Lung (tissue), 11 donors: ENCODE measurements at regions not wholly inside any gene's neighbourhood (a gene's known extent, or its start where the extent isn't known, plus 50 kb on each side); places are given as distances from the start of the nearest gene placed in this dataset.

Experiments
- ATAC-seq: fragments of 200-7000 bp; cut with Tn5 transposase; one replicate; pipeline ENCODE4 v1.9.1; 2020; ENCODE audit warnings: moderate number of reproducible peaks; ENCODE audit not compliant: insufficient read depth, low FRiP score
- DNase-seq, 3 donors: peaks; one replicate each; pipeline ENCODE4 v3.0.0-alpha.2; 2013 to 2017
- H3K27ac ChIP-seq, 2 donors: one replicate each; pipeline ENCODE4 v1.5.1; 2013; ENCODE audit warnings: mild to moderate bottlenecking in 2 of 2, moderate library complexity in 2 of 2, control low read depth in 1 of 2, inconsistent platforms in 1 of 2, low read depth in 1 of 2, low read length in 1 of 2
- H3K27me3 ChIP-seq, 3 donors: one replicate each; pipeline ENCODE4 v1.5.1; 2013; ENCODE audit warnings: low read length in 2 of 3; ENCODE audit not compliant: control insufficient read depth in 3 of 3, insufficient read depth in 3 of 3
- H3K36me3 ChIP-seq, 4 donors: one replicate each; pipeline ENCODE4 v1.5.1; 2013; ENCODE audit warnings: low read length in 4 of 4, mild to moderate bottlenecking in 1 of 4, moderate library complexity in 1 of 4; ENCODE audit not compliant: control insufficient read depth in 4 of 4, insufficient read depth in 4 of 4
- H3K4me1 ChIP-seq, 5 donors: one replicate each; pipeline ENCODE4 v1.5.1; 2013; ENCODE audit warnings: low read length in 5 of 5, mild to moderate bottlenecking in 2 of 5, moderate library complexity in 1 of 5; ENCODE audit not compliant: control insufficient read depth in 5 of 5, insufficient read depth in 5 of 5
- H3K4me3 ChIP-seq: one replicate; pipeline ENCODE4 v1.5.1; 2013; ENCODE audit warnings: mild to moderate bottlenecking, control low read depth, moderate library complexity
- H3K9ac ChIP-seq, 2 donors: one replicate each; pipeline ENCODE4 v1.5.1; 2013; ENCODE audit warnings: low read length in 2 of 2, control low read depth in 1 of 2; ENCODE audit not compliant: insufficient read depth in 1 of 2
- H3K9me3 ChIP-seq, 4 donors: one replicate each; pipeline ENCODE4 v1.5.1; 2013; ENCODE audit warnings: low read length in 3 of 4, mild to moderate bottlenecking in 1 of 4, moderate library complexity in 1 of 4; ENCODE audit not compliant: control insufficient read depth in 4 of 4, insufficient read depth in 3 of 4
- WGBS, 2 donors: extraction: QIAGEN DNeasy Blood & Tissue Kit; methylation state at CpG; one replicate each; pipeline ENCODE4 v1.1.7; 2013; 5-methylcytosine and 5-hydroxymethylcytosine counted together
- TF ChIP-seq, protein P1 (sequence below): IDR thresholded peaks from 2 replicates; pipeline ENCODE4 v1.5.1; 2012; ENCODE audit warnings: mild to moderate bottlenecking; ENCODE audit errors: control extremely low read depth, extremely low read depth
- donor health status: control.
- donor health status: control.
- donor health status: Bipolar disorder and iron deficiency.
- donor health status: healthy.
- donor health status: DM: yes; HTN: yes; CAD: no.

DNA sequence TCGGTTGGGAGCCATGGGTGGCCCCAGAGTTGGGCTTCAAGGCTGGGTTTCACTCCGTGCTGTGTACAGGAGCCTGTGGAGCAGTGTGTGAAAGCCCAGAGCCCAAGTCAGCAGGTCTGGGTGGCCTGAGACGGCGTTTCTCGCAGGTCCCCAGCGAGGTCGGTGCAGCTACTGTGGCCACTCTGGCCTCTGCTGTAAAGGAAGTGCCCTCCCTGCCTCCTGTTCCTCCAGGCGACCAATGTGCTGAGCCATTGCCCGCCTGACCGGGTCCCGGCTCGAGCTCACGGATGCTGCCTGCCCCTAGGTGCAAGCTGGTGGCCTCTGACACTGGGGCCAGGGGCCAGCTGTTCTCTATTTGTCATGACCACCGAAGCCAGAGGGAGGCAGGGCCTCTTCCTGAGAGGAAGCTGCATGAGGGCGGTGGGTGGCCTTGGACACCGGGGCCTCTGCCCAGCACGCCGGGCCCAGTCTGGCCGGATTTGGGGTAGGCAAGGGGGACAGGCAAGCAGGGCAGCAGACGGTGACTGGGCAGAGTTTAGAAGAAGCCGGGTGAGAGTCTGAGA lies 170.9 kb downstream of the IRF8 start:
- peaks cover 0 to 3% (median 0%) of the 10 kb centered on the region in 3 donors for H3K27me3 ChIP-seq
- peak overlapping the region in 1 of 2 donors; percentile 71 for H3K27ac ChIP-seq
- no peaks in the 10 kb centered on the region for H3K36me3 ChIP-seq
- 50 to 51% methylated on average over 20 to 21 of the region's 21 CpGs for WGBS, 2 donors
- H3K9me3 ChIP-seq: no peaks in the 10 kb centered on the region
- TF ChIP-seq, protein P1, sequence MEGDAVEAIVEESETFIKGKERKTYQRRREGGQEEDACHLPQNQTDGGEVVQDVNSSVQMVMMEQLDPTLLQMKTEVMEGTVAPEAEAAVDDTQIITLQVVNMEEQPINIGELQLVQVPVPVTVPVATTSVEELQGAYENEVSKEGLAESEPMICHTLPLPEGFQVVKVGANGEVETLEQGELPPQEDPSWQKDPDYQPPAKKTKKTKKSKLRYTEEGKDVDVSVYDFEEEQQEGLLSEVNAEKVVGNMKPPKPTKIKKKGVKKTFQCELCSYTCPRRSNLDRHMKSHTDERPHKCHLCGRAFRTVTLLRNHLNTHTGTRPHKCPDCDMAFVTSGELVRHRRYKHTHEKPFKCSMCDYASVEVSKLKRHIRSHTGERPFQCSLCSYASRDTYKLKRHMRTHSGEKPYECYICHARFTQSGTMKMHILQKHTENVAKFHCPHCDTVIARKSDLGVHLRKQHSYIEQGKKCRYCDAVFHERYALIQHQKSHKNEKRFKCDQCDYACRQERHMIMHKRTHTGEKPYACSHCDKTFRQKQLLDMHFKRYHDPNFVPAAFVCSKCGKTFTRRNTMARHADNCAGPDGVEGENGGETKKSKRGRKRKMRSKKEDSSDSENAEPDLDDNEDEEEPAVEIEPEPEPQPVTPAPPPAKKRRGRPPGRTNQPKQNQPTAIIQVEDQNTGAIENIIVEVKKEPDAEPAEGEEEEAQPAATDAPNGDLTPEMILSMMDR: no peak
- no peak overlapping the region for H3K4me3 ChIP-seq
- H3K4me1 ChIP-seq: peaks cover 0 to 25% (median 9%) of the 10 kb centered on the region in 5 donors
- no peak overlapping the region for H3K9ac ChIP-seq
- ATAC-seq (no peak), DNase-seq (peak in 1 of 3 donors; percentile 28)

DNA sequence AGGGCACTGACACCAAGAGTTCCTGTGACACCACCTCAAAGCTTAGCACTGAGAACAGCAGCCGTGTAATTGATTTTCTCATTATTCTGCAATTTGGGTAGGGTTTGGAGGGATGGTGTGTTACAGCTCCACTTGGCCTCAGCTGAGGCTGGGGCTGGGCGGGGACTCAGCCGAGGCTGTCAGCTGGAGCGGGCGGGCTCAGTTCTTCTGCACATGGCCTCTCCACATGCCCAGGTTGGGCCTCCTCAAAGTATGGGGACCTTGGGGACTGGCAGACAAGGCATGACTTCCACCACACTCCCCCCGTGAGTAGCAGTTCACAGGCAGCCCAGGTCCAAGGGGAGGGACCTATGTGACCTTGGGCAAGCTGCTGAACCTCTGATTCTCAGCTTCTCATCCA lies 171.5 kb downstream of the IRF8 start:
- H3K4me3 ChIP-seq: no peak overlapping the region
- DNase-seq: peak in 1 of 3 donors; percentile 47
- H3K27ac ChIP-seq: peak overlapping the region in 1 of 2 donors; percentile 71
- TF ChIP-seq, protein P1: no peak
- no peak overlapping the region for H3K9ac ChIP-seq
- H3K4me1 ChIP-seq: peaks cover 0 to 32% (median 14%) of the 10 kb centered on the region in 5 donors
- ATAC-seq: no peak
- H3K36me3 ChIP-seq: no peaks in the 10 kb centered on the region
- 66 to 76% methylated on average over 6 of the region's 6 CpGs for WGBS, 2 donors
- no peaks in the 10 kb centered on the region for H3K9me3 ChIP-seq
- H3K27me3 ChIP-seq: peaks cover 0 to 3% (median 0%) of the 10 kb centered on the region in 3 donors

DNA sequence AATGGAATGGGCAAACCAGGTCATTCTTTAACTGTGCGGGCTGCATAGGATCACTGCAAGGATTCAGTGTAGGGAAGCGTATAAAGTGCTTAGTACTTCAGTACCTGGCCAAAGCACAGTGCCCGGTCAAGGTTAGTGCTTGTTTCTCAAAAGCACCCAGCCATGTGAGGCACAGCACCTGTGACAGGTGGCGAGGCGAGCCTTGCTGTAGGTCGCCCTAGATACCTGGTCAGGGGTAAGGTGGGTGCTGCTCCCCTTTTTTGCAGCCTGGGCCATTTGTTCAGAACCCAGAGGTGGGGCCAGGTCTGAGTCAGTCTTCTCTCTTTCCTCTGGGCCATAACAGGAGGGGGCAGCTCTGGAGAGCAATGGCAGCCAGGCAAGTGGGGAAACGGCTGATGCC lies 172.0 kb downstream of the IRF8 start:
- Histone ChIP-seq H3K27ac (peak overlapping the region in 1 of 2 donors; percentile 50), H3K27me3 (peaks cover 0 to 3% (median 0%) of the 10 kb centered on the region in 3 donors), H3K9ac (no peak overlapping the region), H3K4me1 (peaks cover 0 to 35% (median 15%) of the 10 kb centered on the region in 5 donors), H3K36me3 (no peaks in the 10 kb centered on the region), H3K9me3 (no peaks in the 10 kb centered on the region), H3K4me3 (no peak overlapping the region)
- 87 to 93% methylated on average over 7 of the region's 7 CpGs for WGBS, 2 donors
- TF ChIP-seq, protein P1: no peak
- ATAC-seq: no peak
- no peak for DNase-seq
